Kidney tubule cell (primary cell): ENCODE measurements at regions not wholly inside any gene's neighbourhood (a gene's known extent, or its start where the extent isn't known, plus 50 kb on each side); places are given as distances from the start of the nearest gene placed in this dataset.
"Not testable (repeated sequence)": the region's sequence is repeated elsewhere in the genome, so short reads cannot be mapped to it uniquely, and the experiment has no call there.

Experiments
- DNase-seq: peaks from one replicate; pipeline ENCODE4 v3.0.0-alpha.2; 2018; ENCODE audit warnings: low spot score

DNA sequence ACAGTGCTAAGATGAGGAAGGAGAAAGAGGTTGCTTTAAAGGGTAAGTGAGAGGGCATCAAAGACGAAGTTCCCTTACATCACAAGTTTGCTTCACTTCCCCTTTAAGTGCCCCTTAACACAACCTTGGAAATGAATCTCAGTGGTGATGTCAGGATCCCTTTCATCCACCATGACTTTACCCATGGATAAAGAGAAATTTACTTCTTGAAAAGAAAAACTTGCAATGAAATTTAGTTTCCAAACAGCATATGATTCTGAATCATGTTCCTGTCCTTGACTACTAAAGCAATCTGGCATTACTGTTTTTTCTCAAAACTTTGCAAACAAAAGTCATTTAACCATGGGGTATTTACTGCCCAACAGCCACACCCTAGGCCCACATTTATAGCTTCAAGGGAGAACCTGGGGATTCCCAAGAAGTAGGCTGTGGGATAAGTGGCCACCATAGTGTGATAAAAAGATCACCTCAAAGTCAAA, 135.9 kb downstream of the ITGB8 start:
- DNase-seq, result no peak

DNA sequence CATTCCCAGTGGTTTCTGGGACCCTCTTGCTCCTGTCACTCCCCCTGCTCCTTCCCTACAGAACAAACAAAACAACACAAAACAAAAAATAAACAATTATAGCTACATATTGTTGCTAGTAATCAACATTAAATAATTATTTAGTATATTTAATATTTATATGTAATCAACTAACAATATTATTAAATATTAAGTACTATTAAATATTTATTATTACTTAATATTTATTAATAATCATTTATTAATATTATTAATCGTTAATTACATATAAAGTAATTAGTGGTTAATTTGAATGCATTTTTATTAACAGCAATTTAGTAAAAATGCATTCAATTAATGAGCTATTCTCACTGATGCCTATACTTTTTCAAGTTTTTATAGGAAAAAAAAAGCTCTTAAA, 139.4 kb downstream of the ITGB8 start:
- no peak for DNase-seq

DNA sequence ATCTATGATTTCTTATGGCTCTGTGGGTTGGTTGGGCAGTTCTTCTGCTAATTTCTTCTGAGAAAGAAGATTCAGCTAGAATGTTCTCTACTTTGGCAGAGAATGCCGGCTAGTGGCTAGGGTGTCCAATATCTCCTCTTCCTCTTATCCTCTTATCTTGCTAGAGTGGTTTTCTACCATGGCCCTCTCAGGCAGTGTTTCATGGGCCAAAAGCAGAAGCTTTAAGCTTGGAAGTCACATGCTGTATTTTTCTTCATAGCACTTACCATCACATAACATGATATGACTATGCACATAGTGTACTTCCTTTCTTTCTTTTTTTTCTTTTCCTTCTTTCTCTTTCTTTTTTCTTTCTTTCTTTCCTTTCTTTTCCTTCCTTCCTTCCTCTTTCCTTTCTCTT, 140.0 kb downstream of the ITGB8 start:
- DNase-seq, result no peak

DNA sequence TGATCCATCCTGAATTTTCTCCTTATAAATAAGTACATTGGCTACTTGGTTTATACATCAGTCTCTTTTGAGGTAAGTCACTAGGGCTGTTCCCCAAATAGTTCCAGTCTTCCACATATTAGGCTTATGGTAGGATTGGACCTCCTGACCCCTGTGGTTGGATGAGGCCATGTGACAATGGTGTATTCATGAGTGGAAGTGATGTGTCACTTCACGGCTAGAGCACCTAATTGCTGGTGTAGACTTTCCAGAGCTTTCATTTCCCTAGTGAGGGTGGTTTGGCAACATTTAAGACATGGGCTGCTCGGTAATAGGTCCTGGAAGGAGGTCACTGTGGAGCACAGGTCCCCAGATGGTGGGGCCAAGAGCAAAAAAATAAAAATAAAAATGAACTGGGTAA, 141.2 kb upstream of the ABCB5 start:
- peak; percentile 31 for DNase-seq

DNA sequence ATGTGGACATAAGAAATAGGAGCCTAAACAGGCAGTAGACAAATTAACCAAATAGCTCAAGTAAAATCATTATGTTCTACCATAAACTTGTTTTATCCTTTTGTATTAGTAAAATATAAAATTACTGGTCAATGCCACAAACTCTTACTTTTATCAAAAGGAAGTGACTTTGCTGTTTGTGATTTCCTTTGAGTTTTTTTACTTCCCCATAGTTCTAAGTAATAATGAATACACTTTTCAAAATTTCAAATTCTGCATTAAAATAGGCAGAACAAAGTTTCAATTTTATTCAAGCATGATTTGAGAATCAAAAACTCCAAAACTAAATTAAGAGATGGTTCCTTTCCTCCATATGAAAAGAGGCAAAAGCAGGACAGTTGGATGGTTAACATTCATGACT, 139.7 kb upstream of the ABCB5 start:
- no peak for DNase-seq

DNA sequence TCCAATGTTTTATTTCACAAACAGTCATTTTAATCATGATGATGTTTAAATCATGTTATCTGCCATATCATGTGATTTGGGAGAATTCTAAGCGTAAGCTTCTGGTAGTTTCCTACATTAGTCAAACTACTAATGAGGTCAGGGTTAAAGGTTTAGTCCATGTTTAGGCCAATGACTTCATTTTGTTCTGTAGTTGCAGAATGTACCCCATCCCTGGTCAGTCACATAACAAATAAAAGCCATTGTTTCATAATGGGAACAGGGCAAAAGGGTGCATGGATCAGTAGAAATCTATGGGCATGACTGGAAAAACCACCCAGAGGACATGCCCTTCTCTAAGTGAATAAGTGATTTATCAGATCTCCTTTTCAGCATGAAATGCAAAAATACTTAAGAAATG, 138.4 kb upstream of the ABCB5 start:
- DNase-seq, result no peak

DNA sequence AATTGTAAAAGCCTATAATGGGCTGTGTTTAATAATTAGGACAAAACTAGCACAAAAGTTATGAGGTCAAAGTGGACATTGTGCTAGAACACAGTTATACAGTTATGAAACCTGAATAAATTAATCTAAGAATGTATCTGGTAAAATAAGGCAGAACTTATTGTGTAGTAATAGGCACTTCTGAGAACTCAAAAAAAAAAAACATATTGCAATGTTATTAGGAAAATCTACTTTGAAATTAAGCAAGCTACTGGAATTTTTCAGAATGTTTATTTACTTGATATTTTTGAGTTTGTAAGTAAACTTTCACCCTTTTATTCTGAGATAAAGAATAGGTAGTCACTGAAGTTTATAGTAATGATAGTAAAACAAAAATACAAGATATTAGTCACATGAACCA, 135.8 kb upstream of the ABCB5 start:
- no peak for DNase-seq

DNA sequence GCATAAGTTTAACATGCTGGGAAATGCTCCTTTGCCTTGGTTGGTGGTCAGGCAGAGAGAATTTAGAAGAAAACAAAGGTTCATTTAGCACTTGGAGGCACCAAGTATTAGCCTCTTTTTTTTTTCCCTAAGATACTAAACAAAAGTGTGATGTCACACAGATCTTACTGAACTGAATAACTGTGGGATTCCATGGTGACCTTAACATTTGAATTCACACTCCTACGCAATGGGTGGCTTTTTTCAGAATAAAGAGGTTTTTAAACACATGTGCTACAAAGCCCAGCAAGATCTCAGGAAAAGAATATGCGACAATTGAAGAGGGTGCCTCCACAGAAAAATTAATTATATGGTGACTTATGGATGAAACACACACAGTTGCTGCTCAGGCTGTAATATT, 133.4 kb upstream of the ABCB5 start:
- DNase-seq, result no peak

DNA sequence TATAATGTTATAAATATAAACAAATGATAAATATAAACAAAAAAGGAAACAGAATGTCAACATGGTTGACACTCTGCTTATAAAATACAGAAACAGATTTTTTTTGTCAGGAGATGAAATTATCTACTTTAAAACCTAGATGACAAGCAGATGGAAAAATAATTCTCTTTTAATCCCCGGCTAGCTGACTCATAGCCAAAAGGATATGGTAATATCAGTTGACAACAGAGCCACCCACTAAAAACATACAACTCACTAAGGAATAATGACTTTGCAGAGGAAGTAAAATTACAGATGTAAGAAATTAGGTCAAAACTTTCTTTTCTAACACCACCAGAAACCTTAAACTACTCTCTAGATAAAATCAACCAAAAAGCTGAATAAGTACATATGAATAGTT, 131.1 kb upstream of the ABCB5 start:
- no peak for DNase-seq

DNA sequence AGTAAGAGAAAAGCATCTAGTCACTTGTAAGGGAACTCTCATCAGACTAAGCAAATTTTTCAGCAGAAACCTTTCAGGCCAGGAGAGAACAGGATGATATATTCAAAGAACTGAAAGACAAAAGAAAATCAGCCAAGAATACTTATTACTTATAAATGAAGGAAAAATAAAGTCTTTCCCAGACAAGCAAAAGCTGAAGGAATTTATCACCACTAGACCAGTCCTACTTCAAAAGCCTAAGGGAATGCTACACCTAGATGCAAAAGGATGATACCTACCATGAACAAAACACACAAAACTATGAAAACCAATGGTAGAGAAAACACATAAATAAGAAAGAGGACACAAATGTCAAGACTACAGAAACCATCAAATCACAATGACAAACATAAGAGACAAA, 126.6 kb upstream of the ABCB5 start:
- no peak for DNase-seq

DNA sequence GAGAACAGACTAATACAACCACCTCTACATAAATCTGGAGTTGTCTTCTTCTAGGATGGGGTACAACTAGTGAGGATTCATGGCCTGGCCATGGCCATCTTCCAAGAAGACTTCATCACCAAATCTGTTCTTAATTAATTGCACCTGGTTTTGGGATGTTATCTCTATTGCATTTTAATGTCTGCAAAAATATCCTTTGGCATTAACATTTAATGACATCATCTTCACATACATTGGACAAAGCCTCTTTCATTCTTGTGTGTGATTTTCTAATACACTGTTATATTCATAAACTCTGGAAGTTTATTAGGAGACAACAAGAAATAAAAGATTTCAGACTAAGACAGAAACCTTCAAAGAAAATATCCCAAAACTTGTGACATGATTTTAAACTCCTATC, 124.2 kb upstream of the ABCB5 start:
- DNase-seq, result no peak

DNA sequence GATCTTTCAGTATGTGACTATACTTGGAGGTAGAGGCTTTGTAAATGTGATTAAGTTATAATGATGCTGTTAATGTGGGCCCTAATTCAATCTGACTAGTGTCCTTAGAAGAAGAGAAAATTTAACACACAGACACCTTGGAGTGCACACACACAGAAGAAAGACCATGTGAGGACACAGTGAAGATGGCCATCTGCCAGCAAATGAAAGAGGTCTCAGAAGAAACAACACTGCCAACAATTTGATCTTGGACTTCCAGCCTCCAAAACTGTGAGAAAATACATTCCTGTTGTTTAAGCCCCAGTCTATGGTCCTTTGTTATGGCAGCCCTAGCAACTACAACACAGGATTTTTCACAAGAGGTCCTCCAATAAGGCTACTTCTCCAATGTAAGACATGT, 120.9 kb upstream of the ABCB5 start:
- no peak for DNase-seq

DNA sequence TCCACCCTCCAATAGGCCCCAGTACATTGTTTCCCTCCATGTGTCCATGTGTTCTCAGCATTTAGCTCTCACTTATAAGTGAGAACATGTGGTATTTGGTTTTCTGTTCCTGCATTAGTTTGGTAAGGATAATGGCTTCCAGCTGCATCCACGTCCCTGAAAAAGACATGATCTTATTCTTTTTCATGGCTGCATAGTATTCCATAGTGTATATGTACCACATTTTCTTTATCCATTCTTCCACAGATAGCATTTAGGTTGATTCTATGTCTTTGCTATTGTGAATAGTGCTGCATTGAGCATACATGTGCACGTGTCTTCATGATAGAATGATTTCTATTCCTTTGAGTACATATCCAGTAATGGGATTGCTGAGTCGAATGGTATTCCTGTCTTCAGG, 114.0 kb upstream of the ABCB5 start:
- not testable (repeated sequence) for DNase-seq

DNA sequence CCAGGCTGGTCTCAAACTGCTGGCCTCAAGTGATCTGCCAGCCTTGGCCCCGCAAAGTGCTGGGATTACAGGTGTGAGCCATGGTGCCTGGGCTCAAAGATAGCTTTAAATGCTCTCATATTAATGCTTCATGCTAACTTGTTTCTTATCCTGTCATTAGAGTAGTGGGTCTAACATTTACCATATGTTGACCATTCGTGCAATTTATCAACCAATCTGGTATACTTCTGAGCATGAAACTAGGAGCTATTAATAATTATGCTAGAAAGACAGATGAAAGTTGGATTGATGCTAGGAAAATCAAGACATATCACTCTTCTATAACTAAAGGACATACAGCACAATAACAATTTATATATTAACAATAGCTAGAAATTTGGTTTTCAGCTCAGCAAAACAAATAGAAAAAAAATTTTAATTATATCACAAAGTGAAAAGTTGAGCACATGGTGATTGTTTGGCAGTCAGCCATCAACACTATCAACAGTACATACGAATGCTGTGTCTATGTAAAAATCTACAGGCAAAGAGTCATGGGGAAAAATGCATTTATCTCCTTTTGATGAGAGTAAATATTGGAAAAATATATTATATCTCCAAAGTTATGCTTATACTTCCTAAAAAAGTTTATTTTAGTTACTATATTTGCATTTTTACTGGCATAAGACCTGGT, 112.1 kb upstream of the ABCB5 start:
- no peak for DNase-seq

DNA sequence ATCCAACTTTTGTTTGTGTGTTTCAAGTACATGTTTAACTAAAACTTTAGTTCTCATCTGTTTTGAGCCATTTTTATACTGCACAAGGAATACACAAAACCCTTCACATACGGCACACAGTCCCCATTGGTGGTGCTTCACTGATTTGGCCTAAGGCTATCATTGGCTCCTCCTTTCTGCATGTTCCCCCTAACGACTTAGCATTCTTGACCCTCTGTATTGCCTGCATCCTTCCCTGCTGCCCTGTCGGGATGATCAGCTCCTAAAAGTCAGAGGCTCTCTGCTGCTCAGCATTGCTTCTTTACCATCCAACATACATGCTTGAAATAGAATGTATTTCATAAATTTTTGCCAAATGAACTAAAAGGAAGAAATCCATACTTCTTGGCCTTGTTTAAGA, 111.4 kb upstream of the ABCB5 start:
- DNase-seq, result no peak

DNA sequence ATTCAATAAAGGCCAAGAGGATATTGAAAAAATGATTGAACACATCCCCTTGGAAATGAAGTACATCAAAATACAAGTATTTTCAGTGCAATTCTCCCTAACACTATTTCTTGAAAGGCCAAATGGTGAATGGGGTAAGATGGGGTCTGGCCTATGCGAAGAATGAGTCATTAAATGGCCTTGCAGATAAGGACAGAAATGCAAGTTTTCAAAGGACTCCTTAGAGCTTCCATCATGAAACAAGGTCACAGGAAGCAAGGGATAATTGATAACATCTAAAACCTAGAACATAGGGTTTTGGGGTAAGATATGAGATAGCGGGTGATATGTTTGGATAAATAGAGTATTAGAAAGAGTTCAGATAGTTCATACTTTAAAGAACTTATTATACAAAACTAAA, 109.3 kb upstream of the ABCB5 start:
- DNase-seq, result no peak

DNA sequence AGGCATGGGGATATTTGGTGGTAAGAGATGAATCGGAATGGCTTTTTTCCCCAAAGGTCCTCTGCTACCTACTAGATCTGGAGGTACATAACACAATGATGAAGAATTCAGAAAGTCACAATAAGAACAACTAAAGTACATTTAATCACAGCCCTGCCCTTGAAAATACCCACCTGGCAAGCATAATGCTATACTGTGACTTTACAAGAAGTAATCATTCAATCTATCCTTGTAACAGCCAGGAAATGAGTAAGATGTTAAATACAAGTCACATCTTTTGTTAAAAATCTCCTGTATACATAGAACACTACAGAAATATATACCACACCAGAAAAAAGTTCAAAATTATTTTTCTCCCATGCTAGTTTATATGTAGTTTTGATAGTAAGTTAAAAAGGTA, 108.3 kb upstream of the ABCB5 start:
- no peak for DNase-seq

DNA sequence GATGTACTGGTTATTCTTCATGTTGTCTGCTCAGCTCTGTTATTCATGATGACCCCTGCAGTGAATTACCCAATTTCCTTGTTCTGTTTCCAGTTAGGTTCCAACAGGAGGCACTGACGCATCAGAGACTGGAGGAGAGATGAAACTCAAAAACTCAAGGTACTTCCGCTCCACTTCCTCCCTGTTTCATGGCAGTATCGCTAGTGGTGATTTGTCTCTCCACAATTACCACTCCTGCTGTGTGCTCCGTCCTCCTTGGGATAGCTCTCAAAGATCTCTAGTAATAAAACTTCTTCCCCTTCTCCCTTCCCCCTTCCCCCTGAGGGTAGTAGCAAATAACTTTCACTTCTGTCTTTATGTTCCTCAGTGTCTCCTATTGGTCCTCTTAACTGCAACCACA, 107.4 kb upstream of the ABCB5 start:
- peak; percentile 19 for DNase-seq

DNA sequence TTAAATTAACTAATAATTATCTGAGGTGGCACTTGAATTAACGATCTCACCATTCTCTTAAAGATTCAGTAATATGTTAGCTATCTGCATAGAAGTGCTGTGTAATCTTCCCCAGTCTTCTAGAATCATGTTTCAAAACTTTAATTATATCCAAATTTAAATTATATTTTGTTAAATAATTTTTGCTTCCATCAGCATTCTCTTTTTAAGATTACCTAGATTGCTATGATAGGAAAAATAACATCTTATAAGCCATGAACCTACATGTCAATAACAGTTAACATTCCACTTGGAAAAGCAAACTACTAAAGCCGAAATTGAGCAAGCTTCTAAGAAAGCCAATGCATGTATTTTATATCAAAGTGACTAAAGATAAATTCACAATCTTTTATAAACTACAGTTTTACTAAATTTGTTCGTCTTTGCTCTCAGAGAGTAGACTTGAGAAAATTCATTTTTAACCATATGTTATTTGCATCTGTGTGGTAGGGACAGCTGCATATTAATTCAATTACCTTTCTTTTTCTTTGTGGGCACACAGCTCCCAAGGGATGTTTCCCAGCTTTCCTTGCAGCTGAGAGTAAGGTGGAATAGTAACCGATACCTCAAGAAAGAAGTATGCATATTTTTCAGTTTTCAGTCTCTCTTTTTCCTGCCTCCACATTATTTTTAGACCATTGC, 105.4 kb upstream of the ABCB5 start:
- DNase-seq, result no peak

DNA sequence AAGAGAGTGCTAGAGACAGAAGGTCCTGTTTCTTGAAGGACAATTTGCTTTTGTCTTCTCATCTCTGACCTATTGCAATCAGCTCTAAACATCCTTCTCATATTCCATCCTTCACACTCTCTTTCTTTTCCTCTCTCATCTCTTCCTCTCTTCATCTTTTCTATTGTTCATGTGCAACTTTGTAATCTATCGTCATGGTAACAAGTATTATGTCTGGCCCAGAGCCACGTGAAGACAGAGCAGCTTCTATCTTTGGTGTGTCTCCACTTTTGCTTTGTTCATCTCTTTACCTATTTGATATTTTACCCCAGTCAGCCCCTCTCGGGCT, 104.9 kb upstream of the ABCB5 start:
- DNase-seq, result no peak

DNA sequence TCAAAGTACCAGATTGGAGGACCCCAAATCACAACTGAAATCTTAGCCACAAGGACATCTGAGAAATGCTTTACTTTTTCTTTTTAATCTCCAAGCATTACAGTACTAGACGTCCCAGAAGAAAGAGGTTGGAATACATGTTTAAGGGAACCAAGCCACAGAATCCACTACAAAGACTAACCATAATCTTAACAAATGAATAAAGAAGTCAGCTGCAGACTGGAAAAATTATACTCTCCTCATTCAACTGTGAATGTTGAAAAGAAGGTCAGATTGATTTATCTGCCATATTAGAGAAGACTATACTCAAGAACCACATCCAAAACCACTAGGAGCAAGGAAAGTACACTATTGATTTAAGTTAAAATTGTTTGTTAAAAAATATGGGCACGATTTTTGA, 102.1 kb upstream of the ABCB5 start:
- no peak for DNase-seq

DNA sequence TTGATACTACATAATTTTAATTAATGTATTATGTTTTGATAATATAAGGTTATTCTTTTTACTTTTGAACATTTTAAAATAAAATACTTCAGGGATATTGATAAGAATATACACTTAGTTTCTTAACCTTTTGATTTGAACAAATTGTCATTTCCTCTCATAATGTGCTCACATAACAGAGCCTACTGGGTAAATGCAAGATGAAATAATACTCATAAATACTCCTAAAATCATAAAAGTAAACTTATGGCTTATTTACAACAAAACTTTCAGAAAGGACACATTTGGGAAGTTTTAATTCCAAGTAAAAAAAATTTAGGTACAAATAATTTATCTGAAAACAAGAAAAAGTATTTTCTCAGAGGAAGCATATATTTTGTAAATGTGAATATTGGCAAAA, 101.6 kb upstream of the ABCB5 start:
- no peak for DNase-seq

DNA sequence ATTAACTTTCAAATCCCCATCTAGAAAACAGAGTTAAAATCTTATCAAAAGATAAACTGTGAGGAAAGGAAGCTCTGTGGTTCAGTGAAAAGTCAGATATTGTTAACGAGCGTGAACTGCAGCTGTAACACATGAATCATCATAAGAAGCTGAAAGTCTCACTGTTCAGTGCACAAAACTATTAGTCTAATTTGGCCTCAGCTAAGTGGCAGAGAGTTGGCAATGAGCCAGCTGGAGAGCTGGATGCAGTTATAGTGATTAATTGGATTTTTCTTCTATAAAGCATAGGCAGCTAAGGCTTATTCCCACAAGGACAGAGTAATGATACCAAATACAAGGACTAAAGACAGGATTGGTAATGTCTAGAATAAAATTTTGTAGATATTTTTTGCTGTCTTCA, 101.1 kb upstream of the ABCB5 start:
- peak; percentile 82 for DNase-seq

DNA sequence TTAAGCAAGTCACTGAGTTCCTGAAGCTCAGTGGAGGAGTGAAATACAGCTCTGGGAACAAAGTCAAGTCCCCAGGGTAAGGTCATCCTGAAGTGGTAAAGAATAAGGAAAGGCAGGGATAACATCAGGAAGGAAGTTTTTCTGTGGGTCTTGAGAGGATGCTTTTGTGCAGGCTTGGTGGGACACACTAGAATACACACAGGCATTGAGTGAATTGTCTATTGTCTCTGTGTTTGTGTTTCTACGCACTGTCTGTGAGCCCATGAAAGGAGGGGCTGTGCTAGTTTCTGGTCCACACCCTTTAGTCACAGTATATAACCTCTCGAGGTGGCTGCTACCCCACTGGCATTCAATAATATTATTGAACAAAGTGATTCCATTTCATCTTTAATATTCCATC, 95.8 kb upstream of the ABCB5 start:
- no peak for DNase-seq
